ENCODE measurements at regions not wholly inside any gene's neighbourhood (a gene's known extent, or its start where the extent isn't known, plus 50 kb on each side); places are given as distances from the start of the nearest gene placed in this dataset.

DNA sequence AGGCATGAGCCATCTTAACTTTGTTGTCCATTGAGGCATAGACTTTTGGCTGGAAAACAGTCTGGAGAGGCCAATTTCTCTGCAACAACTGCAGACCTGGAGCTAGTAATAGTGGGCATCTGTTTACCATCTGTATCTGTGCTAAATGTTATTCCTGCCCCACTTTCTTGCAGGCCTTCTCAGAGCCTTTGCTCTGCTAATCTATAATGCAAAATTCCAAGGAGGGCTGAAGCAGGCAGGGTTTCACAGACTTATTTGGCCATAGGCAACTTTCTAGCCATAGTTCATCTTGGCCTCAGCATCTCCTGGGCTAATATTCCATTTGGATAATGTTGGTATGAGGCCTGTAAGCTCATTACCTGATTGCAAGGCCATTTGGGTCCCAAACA is 124.5 kb upstream of the CSF3R start:
- Histone ChIP-seq H3K4me2 (ENCODE audit: low read depth, low read length) (no peak overlapping the region), H3K27ac (ENCODE audit: insufficient read depth, low read length) (no peak overlapping the region), H3K36me3 (ENCODE audit: control insufficient read depth, insufficient read depth, low read length) (no peaks in the 10 kb centered on the region), H2BK120ac (ENCODE audit: low read depth, low read length) (no peak overlapping the region), H3K4ac (ENCODE audit: low read depth, low read length) (no peak overlapping the region), H3K9me3 (ENCODE audit: control insufficient read depth, insufficient read depth, low read length) (no peaks in the 10 kb centered on the region), H3K9ac (ENCODE audit: low read depth, low read length) (no peak overlapping the region), H3K23ac (ENCODE audit: low read depth, low read length) (no peak overlapping the region), H2BK5ac (ENCODE audit: low read depth, low read length, poor library complexity, severe bottlenecking) (no peak overlapping the region), H4K5ac (ENCODE audit: low read depth, low read length) (no peak overlapping the region), H2AFZ (replicated peaks; ENCODE audit: low read length, poor library complexity) (no peak overlapping the region), H2BK15ac (ENCODE audit: low read depth, low read length) (no peak overlapping the region), H2AK5ac (ENCODE audit: low read depth, low read length) (no peak overlapping the region), H4K8ac (ENCODE audit: low read depth in 2 of 2, low read length in 2 of 2) (no peak overlapping the region), H3K14ac (replicated peaks; ENCODE audit: low read depth, low read length) (no peak overlapping the region), H3K4me3 (ENCODE audit: insufficient read depth, low read depth, low read length) (no peak overlapping the region), H2BK20ac (ENCODE audit: low read depth, low read length) (no peak overlapping the region), H3K18ac (ENCODE audit: low read depth, low read length) (no peak overlapping the region), H4K91ac (ENCODE audit: insufficient read depth, low read depth, low read length) (no peak overlapping the region), H3K79me1 (ENCODE audit: low read depth in 1 of 2, low read length in 2 of 2) (no peaks in the 10 kb centered on the region), H3K4me1 (ENCODE audit: control insufficient read depth, insufficient read depth, low read length) (no peaks in the 10 kb centered on the region), H3K9me1 (ENCODE audit: insufficient read depth, low read length) (0 out of 2 replicates have a peak, but pooled peaks cover 2% of the 10 kb centered on the region), H3K56ac (ENCODE audit: extremely low read depth, insufficient read depth, low read length) (no peak overlapping the region), H3K27me3 (ENCODE audit: control insufficient read depth, insufficient read depth, low read length) (no peaks in the 10 kb centered on the region), H2AK9ac (replicated peaks; ENCODE audit: low read depth, low read length, poor library complexity) (no peak overlapping the region), H4K20me1 (ENCODE audit: insufficient read depth, low read length) (no peaks in the 10 kb centered on the region)
- ATAC-seq (ENCODE audit: low read depth) (no peak), DNase-seq (no peak)
- TF ChIP-seq, protein P1, sequence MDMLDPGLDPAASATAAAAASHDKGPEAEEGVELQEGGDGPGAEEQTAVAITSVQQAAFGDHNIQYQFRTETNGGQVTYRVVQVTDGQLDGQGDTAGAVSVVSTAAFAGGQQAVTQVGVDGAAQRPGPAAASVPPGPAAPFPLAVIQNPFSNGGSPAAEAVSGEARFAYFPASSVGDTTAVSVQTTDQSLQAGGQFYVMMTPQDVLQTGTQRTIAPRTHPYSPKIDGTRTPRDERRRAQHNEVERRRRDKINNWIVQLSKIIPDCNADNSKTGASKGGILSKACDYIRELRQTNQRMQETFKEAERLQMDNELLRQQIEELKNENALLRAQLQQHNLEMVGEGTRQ (IDR thresholded peaks at IDR 0.05; ENCODE audit: low read depth, low read length) = no peak
- TF ChIP-seq CTCF (conservative IDR thresholded peaks at IDR 0.05; ENCODE audit: low read depth, low read length) = no peak
- TF ChIP-seq BHLHE40 (IDR thresholded peaks at IDR 0.05; ENCODE audit: low read depth, low read length) = no peak
- TF ChIP-seq MAFK (IDR thresholded peaks at IDR 0.05; ENCODE audit: low read depth, low read length) = no peak
- TF ChIP-seq RFX5 (IDR thresholded peaks at IDR 0.05; ENCODE audit: low read depth, low read length) = no peak
- TF ChIP-seq RAD21 (IDR thresholded peaks at IDR 0.05; ENCODE audit: low read length) = no peak
- TF ChIP-seq MAZ (IDR thresholded peaks at IDR 0.05; ENCODE audit: borderline replicate concordance, low read depth, low read length) = no peak
- TF ChIP-seq POLR2A (IDR thresholded peaks at IDR 0.05; ENCODE audit: low read depth, low read length) = no peak
- TF ChIP-seq SMC3 (IDR thresholded peaks at IDR 0.05; ENCODE audit: low read depth, low read length) = no peak
- no peak for TF ChIP-seq NFE2L2 (IDR thresholded peaks at IDR 0.05; ENCODE audit: low read depth, low read length)
- TF ChIP-seq RCOR1 (IDR thresholded peaks at IDR 0.05; ENCODE audit: insufficient replicate concordance, low read length) = no peak
- TF ChIP-seq FOS (IDR thresholded peaks at IDR 0.05; ENCODE audit: low read depth, low read length) = no peak
- TF ChIP-seq CHD1 (IDR thresholded peaks at IDR 0.05; ENCODE audit: low read depth, low read length) = no peak
- intact Hi-C loops (cut with micrococcal nuclease) (no loop called here), in situ Hi-C loops (cut with MboI; ENCODE audit: low sequenced_read_pairs) (no loop called here), dilution Hi-C loops (cut with HindIII; ENCODE audit: low sequenced_read_pairs, unreplicated experiment) (no loop called here)
- POLR2A ChIA-PET (ENCODE audit: unreplicated experiment) = no interaction called here
- CTCF ChIA-PET = no interaction called here
- no TSS peak for BruUV-seq (replicated peaks)

All from IMR-90 (cell line).